H1 (cell line): ENCODE measurements at regions not wholly inside any gene's neighbourhood (a gene's known extent, or its start where the extent isn't known, plus 50 kb on each side); places are given as distances from the start of the nearest gene placed in this dataset.

ENCODE experiments used
- SIN3A ChIP-seq, 2 experiments: IDR thresholded peaks in 1 of 2; conservative IDR thresholded peaks in 1 of 2; 2 replicates each; pipeline ENCODE4 v1.6.1; 2011 to 2012; ENCODE audit warnings: low read length in 2 of 2, improper control_type of control experiment in 1 of 2, low read depth in 1 of 2, mild to moderate bottlenecking in 1 of 2
- YY1 ChIP-seq: IDR thresholded peaks from 2 replicates; pipeline ENCODE4 v1.6.1; 2011; ENCODE audit warnings: low read depth, mild to moderate bottlenecking, low read length

DNA sequence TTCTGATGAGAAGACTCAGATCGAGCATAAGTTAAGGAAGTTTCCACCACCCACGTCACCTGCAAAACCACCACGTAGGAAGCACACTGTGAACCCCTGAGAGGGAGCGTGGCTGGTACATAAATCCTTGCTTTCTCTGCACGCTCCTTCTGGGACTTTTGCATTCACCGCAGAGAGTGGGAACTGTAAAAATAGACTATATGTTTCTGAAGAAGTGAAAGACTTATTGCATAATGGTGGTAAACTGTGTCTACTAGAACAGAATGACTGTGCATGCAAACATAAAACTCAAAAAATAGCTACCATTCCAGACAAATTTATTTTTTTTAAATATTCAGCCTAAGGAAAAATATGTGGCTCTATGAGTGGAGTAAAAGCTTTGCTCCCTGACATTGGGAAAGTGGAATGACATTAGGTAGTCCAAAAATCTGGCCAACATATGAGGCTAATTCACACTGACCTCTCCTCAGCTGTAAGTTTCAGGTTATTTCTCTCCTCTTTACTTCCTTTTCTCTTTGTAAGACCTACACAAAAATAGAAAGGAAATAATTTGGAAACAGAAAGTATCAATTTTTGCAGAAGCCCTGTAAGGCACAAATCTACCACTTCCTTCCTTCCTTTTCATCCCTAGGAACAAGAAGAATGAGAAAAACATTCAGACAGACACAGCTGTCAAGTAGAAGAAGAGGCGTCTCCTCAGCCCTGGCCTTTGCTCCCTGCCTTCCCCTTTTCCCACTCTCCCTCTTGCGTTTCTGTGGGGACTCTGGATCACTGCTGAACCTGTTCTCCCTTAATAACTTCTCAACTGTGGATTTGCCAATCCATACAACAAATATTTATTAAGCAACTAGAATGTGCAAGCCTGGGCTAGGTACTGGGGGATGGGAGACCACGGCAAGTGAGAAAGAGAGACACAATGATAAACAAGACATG, 264.3 kb upstream of the FOXN3 start (continued):
- TF ChIP-seq YY1 (no peak), SIN3A (conservative IDR thresholded peaks at IDR 0.05 in 1 of 2, IDR thresholded peaks at IDR 0.05 in 1 of 2; ENCODE audit: low read depth in 1 of 2, low read length in 2 of 2) (no peak)
- TF ChIP-seq, all 59 proteins: peak for 0
